GM23338 (cell line): ENCODE measurements at regions not wholly inside any gene's neighbourhood (a gene's known extent, or its start where the extent isn't known, plus 50 kb on each side); places are given as distances from the start of the nearest gene placed in this dataset.

Experiments
- ATAC-seq: fragments of 200-7000 bp; cut with Tn5 transposase; 3 replicates; pipeline ENCODE4 v1.9.1; 2020
- DNase-seq: peaks from one replicate; pipeline ENCODE4 v3.0.0-alpha.2; 2015; ENCODE audit warnings: low spot score
- H2AFZ ChIP-seq: fragments of 200-600 bp; sonication (generic); 2 replicates; pipeline ENCODE4 v1.8.0; 2016; ENCODE audit warnings: antibody characterized with exemption, mild to moderate bottlenecking, moderate library complexity
- H3F3A ChIP-seq: fragments of 200-600 bp; sonication (generic); replicated peaks from 2 replicates; pipeline ENCODE4 v1.8.0; 2017; ENCODE audit warnings: antibody characterized with exemption, mixed run types, low read depth
- H3K27ac ChIP-seq: fragments of 200-600 bp; sonication (generic); 2 replicates; pipeline ENCODE4 v1.6.1; 2016; ENCODE audit warnings: low read depth
- H3K27me3 ChIP-seq: fragments of 200-600 bp; sonication (generic); 2 replicates; pipeline ENCODE4 v1.8.0; 2016; ENCODE audit warnings: mild to moderate bottlenecking, mixed run types, moderate library complexity; ENCODE audit not compliant: insufficient read depth
- H3K36me3 ChIP-seq: fragments of 200-600 bp; sonication (generic); 2 replicates; pipeline ENCODE4 v1.8.0; 2016; ENCODE audit warnings: mild to moderate bottlenecking; ENCODE audit not compliant: insufficient read depth
- H3K4me1 ChIP-seq: fragments of 200-600 bp; sonication (generic); 2 replicates; pipeline ENCODE4 v1.8.0; 2016; ENCODE audit warnings: mild to moderate bottlenecking, moderate library complexity; ENCODE audit not compliant: insufficient read depth
- H3K4me2 ChIP-seq: fragments of 200-600 bp; sonication (generic); 2 replicates; pipeline ENCODE4 v1.7.1; 2017; ENCODE audit warnings: mixed run types
- H3K4me3 ChIP-seq: fragments of 200-600 bp; sonication (generic); 2 replicates; pipeline ENCODE4 v1.6.1; 2016; ENCODE audit warnings: mixed run types
- H3K79me2 ChIP-seq: fragments of 200-600 bp; sonication (generic); replicated peaks from 2 replicates; pipeline ENCODE4 v1.8.0; 2017; ENCODE audit warnings: mild to moderate bottlenecking; ENCODE audit not compliant: insufficient read depth
- H3K9me2 ChIP-seq: fragments of 200-600 bp; sonication (generic); 2 replicates; pipeline ENCODE4 v1.8.0; 2017; ENCODE audit not compliant: insufficient read depth
- H4K20me1 ChIP-seq: fragments of 200-600 bp; sonication (generic); replicated peaks from 2 replicates; pipeline ENCODE4 v1.8.0; 2017; ENCODE audit warnings: mild to moderate bottlenecking; ENCODE audit not compliant: insufficient read depth
- H3K27ac Mint-ChIP-seq: 2 replicates; pipeline ENCODE4 v1.8.0; 2020; ENCODE audit warnings: inconsistent platforms, mild to moderate bottlenecking, moderate library complexity, mixed read lengths
- H3K27me3 Mint-ChIP-seq: 3 replicates; pipeline ENCODE4 v1.8.0; 2022; ENCODE audit warnings: low read depth, mild to moderate bottlenecking, moderate library complexity, mixed read lengths, inconsistent platforms; ENCODE audit not compliant: insufficient read depth, poor library complexity
- H3K36me3 Mint-ChIP-seq: 3 replicates; pipeline ENCODE4 v1.8.0; 2021; ENCODE audit warnings: low read depth, mild to moderate bottlenecking, inconsistent platforms, moderate library complexity, mixed read lengths
- H3K4me1 Mint-ChIP-seq: 3 replicates; pipeline ENCODE4 v1.8.0; 2020; ENCODE audit warnings: mild to moderate bottlenecking, inconsistent platforms, mixed read lengths
- H3K4me3 Mint-ChIP-seq: 3 replicates; pipeline ENCODE4 v1.8.0; 2021; ENCODE audit warnings: moderate library complexity, mild to moderate bottlenecking, inconsistent platforms, mixed read lengths
- H3K9me3 Mint-ChIP-seq: 3 replicates; pipeline ENCODE4 v1.8.0; 2020; ENCODE audit warnings: moderate library complexity, mild to moderate bottlenecking, inconsistent platforms, mixed read lengths
- CREB1 ChIP-seq: fragments of 250-450 bp; sonication (Bioruptor Pico); IDR thresholded peaks from 2 replicates; pipeline ENCODE4 v1.5.0; 2020; ENCODE audit warnings: low read depth, mild to moderate bottlenecking, moderate library complexity
- ETS1 ChIP-seq: IDR thresholded peaks from 2 replicates; pipeline ENCODE4 v1.6.1; 2016; ENCODE audit warnings: antibody characterized with exemption
- NANOG ChIP-seq: IDR thresholded peaks from 2 replicates; pipeline ENCODE4 v1.6.1; 2016; ENCODE audit warnings: antibody characterized with exemption, borderline replicate concordance
- POLR2AphosphoS5 ChIP-seq: IDR thresholded peaks from 2 replicates; pipeline ENCODE4 v1.6.1; 2016; ENCODE audit warnings: antibody characterized with exemption, low read depth
- STAT1 ChIP-seq: IDR thresholded peaks from one replicate; pipeline ENCODE4 v1.6.1; 2016; ENCODE audit warnings: antibody characterized with exemption; ENCODE audit not compliant: unreplicated experiment
- ZNF114 ChIP-seq: fragments of 250-450 bp; sonication (Bioruptor Pico); IDR thresholded peaks from 2 replicates; pipeline ENCODE4 v1.5.0; 2020; ENCODE audit warnings: mild to moderate bottlenecking, moderate library complexity
- TF ChIP-seq, protein P1 (sequence below): IDR thresholded peaks from one replicate; pipeline ENCODE4 v1.6.1; 2018; ENCODE audit warnings: antibody characterized with exemption; ENCODE audit not compliant: unreplicated experiment
- TF ChIP-seq, protein P2 (sequence below), 2 experiments: fragments of 200-600 bp in 1 of 2; sonication (generic) in 1 of 2; conservative IDR thresholded peaks; 2 replicates each; pipeline versions ENCODE4 v1.5.1 to v1.6.1; 2016 to 2017; ENCODE audit warnings: antibody characterized with exemption in 2 of 2, low read depth in 2 of 2, mild to moderate bottlenecking in 2 of 2, moderate library complexity in 1 of 2

DNA sequence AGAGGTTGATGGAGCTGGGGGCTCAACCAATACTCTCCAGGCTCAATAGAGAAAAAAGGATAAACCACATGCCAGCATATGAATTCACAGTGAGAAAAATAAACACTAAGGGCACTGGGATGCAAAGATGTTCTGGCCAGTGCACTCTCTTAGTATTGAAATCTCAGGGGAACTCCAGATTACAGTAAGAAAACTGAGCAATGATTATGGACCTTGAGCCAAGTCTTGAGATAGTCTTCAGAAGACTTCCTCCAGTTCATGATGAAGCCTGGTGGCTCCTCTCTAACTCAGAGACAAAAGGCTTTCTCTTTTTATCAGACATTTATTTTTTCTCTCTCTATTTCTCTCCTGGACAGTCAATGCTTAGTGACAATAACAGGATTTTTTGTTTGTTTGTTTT lies 139.8 kb upstream of the SPEF2 start:
- no peaks in the 10 kb centered on the region for H3K27me3 Mint-ChIP-seq
- Histone ChIP-seq H3F3A (no peaks in the 10 kb centered on the region), H3K36me3 (no peaks in the 10 kb centered on the region), H3K27me3 (no peaks in the 10 kb centered on the region), H3K9me2 (no peaks in the 10 kb centered on the region), H2AFZ (no peak overlapping the region), H3K79me2 (no peaks in the 10 kb centered on the region), H3K4me3 (no peak overlapping the region), H3K27ac (no peak overlapping the region), H3K4me2 (no peak overlapping the region), H4K20me1 (no peaks in the 10 kb centered on the region), H3K4me1 (peaks cover 7% of the 10 kb centered on the region)
- ATAC-seq: no peak
- no peak overlapping the region for H3K4me3 Mint-ChIP-seq
- peaks cover 5% of the 10 kb centered on the region; the same call in 1 of the 3 replicates for H3K9me3 Mint-ChIP-seq
- TF ChIP-seq ZNF114 (CRISPR knock-in tag): no peak
- no peak for TF ChIP-seq POLR2AphosphoS5
- TF ChIP-seq CREB1: no peak
- TF ChIP-seq, protein P1, sequence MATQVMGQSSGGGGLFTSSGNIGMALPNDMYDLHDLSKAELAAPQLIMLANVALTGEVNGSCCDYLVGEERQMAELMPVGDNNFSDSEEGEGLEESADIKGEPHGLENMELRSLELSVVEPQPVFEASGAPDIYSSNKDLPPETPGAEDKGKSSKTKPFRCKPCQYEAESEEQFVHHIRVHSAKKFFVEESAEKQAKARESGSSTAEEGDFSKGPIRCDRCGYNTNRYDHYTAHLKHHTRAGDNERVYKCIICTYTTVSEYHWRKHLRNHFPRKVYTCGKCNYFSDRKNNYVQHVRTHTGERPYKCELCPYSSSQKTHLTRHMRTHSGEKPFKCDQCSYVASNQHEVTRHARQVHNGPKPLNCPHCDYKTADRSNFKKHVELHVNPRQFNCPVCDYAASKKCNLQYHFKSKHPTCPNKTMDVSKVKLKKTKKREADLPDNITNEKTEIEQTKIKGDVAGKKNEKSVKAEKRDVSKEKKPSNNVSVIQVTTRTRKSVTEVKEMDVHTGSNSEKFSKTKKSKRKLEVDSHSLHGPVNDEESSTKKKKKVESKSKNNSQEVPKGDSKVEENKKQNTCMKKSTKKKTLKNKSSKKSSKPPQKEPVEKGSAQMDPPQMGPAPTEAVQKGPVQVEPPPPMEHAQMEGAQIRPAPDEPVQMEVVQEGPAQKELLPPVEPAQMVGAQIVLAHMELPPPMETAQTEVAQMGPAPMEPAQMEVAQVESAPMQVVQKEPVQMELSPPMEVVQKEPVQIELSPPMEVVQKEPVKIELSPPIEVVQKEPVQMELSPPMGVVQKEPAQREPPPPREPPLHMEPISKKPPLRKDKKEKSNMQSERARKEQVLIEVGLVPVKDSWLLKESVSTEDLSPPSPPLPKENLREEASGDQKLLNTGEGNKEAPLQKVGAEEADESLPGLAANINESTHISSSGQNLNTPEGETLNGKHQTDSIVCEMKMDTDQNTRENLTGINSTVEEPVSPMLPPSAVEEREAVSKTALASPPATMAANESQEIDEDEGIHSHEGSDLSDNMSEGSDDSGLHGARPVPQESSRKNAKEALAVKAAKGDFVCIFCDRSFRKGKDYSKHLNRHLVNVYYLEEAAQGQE: no peak
- TF ChIP-seq NANOG: no peak
- TF ChIP-seq ETS1: no peak
- TF ChIP-seq, protein P2, sequence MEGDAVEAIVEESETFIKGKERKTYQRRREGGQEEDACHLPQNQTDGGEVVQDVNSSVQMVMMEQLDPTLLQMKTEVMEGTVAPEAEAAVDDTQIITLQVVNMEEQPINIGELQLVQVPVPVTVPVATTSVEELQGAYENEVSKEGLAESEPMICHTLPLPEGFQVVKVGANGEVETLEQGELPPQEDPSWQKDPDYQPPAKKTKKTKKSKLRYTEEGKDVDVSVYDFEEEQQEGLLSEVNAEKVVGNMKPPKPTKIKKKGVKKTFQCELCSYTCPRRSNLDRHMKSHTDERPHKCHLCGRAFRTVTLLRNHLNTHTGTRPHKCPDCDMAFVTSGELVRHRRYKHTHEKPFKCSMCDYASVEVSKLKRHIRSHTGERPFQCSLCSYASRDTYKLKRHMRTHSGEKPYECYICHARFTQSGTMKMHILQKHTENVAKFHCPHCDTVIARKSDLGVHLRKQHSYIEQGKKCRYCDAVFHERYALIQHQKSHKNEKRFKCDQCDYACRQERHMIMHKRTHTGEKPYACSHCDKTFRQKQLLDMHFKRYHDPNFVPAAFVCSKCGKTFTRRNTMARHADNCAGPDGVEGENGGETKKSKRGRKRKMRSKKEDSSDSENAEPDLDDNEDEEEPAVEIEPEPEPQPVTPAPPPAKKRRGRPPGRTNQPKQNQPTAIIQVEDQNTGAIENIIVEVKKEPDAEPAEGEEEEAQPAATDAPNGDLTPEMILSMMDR (conservative IDR thresholded peaks at IDR 0.05; ENCODE audit: low read depth in 2 of 2): no peak
- no peak for TF ChIP-seq STAT1
- DNase-seq: no peak
- peaks cover 13% of the 10 kb centered on the region for H3K4me1 Mint-ChIP-seq
- no peaks in the 10 kb centered on the region for H3K36me3 Mint-ChIP-seq
- no peak overlapping the region for H3K27ac Mint-ChIP-seq

- ATAC-seq (no peak), DNase-seq (no peak)
- no peaks in the 10 kb centered on the region for H3K36me3 ChIP-seq
- Mint-ChIP-seq H3K4me1 (peaks cover 9% of the 10 kb centered on the region), H3K36me3 (no peaks in the 10 kb centered on the region), H3K27ac (no peak overlapping the region), H3K27me3 (no peaks in the 10 kb centered on the region), H3K9me3 (peaks cover 5% of the 10 kb centered on the region; the same call in 1 of the 3 replicates), H3K4me3 (no peak overlapping the region)
- no peak overlapping the region for H3K4me2 ChIP-seq
- no peak overlapping the region for H3K4me3 ChIP-seq
- no peak overlapping the region for H2AFZ ChIP-seq
- no peaks in the 10 kb centered on the region for H3K9me2 ChIP-seq
- TF ChIP-seq, protein P2 (conservative IDR thresholded peaks at IDR 0.05; ENCODE audit: low read depth in 2 of 2): no peak
- H3K27ac ChIP-seq: no peak overlapping the region
- no peaks in the 10 kb centered on the region for H3K79me2 ChIP-seq
- H3F3A ChIP-seq: no peaks in the 10 kb centered on the region
- peaks cover 1% of the 10 kb centered on the region; the same call in 1 of the 2 replicates for H3K4me1 ChIP-seq
- no peaks in the 10 kb centered on the region for H3K27me3 ChIP-seq
- no peaks in the 10 kb centered on the region for H4K20me1 ChIP-seq
Measured at GRCh38 chr5:35477321-35477720, 140.3 kb upstream of the SPEF2 start.
